AG08395 (cell line): ENCODE measurements at regions not wholly inside any gene's neighbourhood (a gene's known extent, or its start where the extent isn't known, plus 50 kb on each side); places are given as distances from the start of the nearest gene placed in this dataset.

Experiments used
- DNase-seq: peaks from one replicate; pipeline ENCODE4 v3.0.0; 2012; ENCODE audit warnings: mixed read lengths, low spot score

GRCh38 chr2:120866071-120866470, 130.4 kb downstream of the GLI2 start:
- no peak for DNase-seq

GRCh38 chr2:120866483-120867140, 130.9 kb downstream of the GLI2 start:
- DNase-seq: no peak

- peak; percentile 93 for DNase-seq
These were observed 131.9 kb downstream of the GLI2 start for GRCh38 chr2:120867290-120868241.

- DNase-seq: no peak
These were observed 132.7 kb downstream of the GLI2 start for GRCh38 chr2:120868366-120868765.

GRCh38 chr2:120869036-120869729, 133.5 kb downstream of the GLI2 start:
- DNase-seq: no peak

GRCh38 chr2:120869730-120870466, 134.2 kb downstream of the GLI2 start:
- DNase-seq: no peak

GRCh38 chr2:120870467-120870788, 134.8 kb downstream of the GLI2 start:
- DNase-seq: no peak

GRCh38 chr2:120871016-120871635, 135.5 kb downstream of the GLI2 start:
- DNase-seq: no peak

GRCh38 chr2:120871881-120872620, 136.4 kb downstream of the GLI2 start:
- no peak for DNase-seq

- no peak for DNase-seq
These were observed 138.6 kb downstream of the GLI2 start for GRCh38 chr2:120873958-120874887.

- DNase-seq: no peak
These were observed 139.2 kb downstream of the GLI2 start for GRCh38 chr2:120874888-120875275.

- DNase-seq: peak; percentile 51
These were observed 139.8 kb downstream of the GLI2 start for GRCh38 chr2:120875431-120875830.

GRCh38 chr2:120876526-120877280, 141.0 kb downstream of the GLI2 start:
- DNase-seq: no peak

GRCh38 chr2:120877409-120877808, 141.7 kb downstream of the GLI2 start:
- no peak for DNase-seq

GRCh38 chr2:120878970-120879369, 143.3 kb downstream of the GLI2 start:
- DNase-seq: no peak

- DNase-seq: peak; percentile 35
These were observed 144.0 kb downstream of the GLI2 start for GRCh38 chr2:120879431-120880295.

- DNase-seq: no peak
These were observed 144.7 kb downstream of the GLI2 start for GRCh38 chr2:120880381-120880780.
